Germinal center (tissue), 1 donor: ENCODE measurements at regions not wholly inside any gene's neighbourhood (a gene's known extent, or its start where the extent isn't known, plus 50 kb on each side); places are given as distances from the start of the nearest gene placed in this dataset.
"Not testable (repeated sequence)": the region's sequence is repeated elsewhere in the genome, so short reads cannot be mapped to it uniquely, and the experiment has no call there.

ENCODE experiments used
- DNase-seq: peaks from one replicate; pipeline ENCODE4 v3.0.0; 2012; ENCODE audit warnings: mixed read lengths, low spot score

GRCh38 chr4:73348185-73348584, 55.9 kb upstream of the ALB start:
- no peak for DNase-seq

DNA sequence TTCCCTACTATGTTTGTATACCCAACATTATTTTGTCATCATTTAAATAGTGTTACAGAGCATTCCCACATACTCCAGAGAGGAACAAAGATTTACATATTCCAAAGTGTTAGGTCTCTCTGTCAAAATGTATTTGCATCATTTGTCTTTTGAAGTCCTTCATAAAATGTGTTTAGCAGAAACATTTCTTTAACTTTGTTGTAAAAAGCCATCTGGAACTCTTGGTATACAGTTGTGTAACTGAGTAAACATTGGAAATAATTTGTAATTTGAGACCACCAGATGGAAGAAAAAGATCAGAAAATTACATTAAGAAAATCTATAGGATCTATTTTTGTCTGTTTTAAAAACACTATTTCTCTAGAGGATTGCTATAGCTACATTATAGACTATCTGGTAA, 56.6 kb upstream of the ALB start:
- DNase-seq, result no peak

DNA sequence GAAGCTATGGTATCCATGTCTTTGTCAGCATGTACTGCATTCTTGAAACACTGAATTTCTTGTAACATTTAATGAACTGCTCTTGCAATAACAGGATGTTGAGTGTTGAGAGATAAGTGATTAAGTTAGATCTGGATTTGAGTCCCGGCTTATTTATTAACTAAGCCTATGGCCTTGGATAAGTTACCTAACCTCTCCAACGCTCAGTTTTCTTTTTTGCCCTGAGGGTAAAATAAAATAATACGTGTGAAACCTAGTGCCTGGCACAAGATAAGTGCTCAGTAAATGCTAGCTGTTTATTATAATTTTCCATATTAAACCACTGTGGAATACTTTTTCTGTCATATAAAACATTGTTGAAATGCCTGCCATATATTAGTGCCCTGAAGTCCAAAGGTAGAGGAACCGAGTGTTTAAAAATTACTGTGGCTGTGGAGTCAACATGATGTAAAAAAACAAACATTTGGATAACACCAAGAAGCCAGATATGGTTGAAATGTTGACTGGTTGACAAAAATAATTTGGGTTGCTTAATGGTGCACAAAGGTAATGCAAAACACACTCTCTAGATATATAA, 58.6 kb upstream of the ALB start:
- DNase-seq, result no peak

GRCh38 chr4:73344106-73344505, 60.0 kb upstream of the ALB start:
- DNase-seq, result no peak

DNA sequence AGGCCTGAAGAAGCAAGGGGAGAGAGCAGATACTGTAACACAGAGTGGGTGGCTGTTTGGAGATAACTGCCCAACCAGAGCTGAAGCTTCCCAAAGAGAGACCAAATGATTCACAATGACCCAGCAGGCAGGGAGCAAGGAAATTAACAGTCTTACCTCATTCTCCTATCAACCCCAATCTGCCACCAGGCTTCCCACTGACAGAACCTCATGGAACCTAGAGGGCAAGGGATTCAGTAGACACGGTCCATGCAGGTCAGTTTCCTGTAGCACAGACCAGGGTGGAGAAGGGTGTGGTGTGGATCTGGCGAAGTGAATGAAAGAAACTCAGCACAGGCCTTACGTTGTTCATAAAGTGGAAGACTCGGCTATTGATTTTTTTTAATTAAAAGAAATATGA, 60.7 kb upstream of the ALB start:
- no peak for DNase-seq

DNA sequence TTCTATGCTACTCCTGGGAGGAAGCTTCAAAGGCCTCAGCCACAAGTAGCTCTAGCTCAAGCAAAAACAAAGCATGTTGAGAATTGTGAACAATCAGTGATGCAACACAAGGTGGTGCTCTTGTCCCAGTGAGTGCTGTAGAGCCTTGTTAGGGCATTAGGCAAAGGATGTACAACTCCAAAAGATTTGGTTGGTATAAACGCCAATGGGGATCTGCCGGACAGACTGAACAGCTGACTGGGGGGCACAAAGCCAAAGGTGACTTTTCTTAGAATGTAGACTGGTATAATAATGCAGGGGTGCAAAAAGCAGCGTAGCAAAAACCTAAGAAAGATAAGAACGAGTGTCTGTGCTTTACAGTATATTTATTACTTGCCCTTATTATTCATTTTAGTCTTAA, 62.6 kb upstream of the ALB start:
- peak; percentile 6 for DNase-seq

GRCh38 chr4:73340917-73341316, 63.2 kb upstream of the ALB start:
- no peak for DNase-seq

- DNase-seq, result no peak
Measured at GRCh38 chr4:73335679-73336078, 68.4 kb upstream of the ALB start.

DNA sequence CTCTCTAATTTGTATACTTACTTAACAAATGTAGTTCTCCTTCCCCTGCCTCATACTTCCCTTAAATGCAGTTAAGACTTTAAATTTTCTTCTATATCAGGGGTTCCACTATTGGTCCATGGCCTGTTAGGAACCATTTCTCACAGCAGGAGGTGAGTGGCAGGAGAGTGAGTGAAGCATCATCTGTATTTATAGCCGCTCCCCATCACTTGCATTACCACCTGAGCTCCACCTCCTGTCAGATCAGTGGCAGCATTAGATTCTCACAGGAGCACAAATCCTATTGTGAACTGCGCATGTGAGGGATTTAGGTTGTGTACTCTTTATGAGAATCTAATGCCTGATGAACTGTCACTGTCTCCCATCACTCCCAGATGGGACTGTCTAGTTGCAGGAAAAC, 72.1 kb upstream of the ALB start:
- DNase-seq, result not testable (repeated sequence)

DNA sequence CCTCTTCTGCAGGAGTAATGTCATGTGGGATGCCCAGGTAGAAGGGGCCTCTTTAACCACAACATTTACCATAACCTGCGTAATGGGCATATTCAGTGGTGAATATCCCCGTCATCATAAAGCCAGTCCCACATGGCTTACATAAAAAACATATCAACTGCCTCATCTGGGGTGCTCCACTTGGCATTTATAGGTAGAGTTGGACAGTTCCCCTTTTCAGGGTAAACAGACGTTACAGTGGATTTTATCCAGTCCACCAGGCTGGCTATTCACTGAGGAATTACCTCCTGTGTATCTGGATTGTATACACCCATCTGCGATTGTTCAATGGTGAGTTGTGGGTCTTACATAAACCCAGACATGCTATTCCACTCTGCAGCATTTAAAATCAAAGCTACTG, 70.7 kb upstream of the ANKRD17 start:
- DNase-seq, result no peak

DNA sequence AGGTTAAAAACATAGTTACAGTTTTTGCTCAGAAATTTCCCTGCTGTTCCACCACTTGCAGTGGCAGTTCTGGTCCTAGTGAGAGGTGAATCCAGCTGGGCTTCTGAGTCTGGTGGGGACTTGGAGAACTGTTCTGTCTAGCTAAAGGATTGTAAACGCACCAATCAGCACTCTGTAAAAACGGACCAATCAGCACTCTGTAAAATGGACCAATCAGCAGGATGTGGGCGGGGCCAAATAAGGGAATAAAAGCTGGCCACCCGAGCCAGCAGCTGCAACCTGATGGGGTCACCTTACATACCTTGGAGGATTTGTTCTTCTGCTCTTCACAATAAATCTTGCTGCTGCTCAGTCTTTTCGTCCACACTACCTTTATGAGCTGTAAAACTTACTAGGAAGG, 67.2 kb upstream of the ANKRD17 start:
- DNase-seq, result not testable (repeated sequence)

- no peak for DNase-seq
Measured at GRCh38 chr4:73317092-73317491, 58.5 kb upstream of the ANKRD17 start.

GRCh38 chr4:73315091-73315490, 56.5 kb upstream of the ANKRD17 start:
- no peak for DNase-seq

DNA sequence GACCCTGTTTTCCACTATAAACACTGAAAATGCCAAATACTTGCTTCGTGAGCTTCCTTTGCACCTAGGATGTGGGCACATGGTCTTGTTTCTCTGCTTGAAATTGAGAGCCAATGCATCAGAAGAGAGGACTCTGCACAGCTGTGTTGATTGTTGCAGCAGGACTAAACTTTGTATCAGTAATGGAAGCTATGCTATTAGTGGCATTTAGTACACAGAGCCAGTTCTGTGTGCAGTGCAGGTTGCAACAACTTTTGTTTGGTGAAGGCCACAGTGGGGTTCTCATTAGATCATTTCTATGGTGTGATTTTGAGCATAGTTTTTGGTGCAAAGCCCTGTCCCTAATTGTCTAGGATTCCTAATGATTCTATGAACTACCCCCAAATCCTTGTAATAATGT, 54.4 kb upstream of the ANKRD17 start:
- no peak for DNase-seq

GRCh38 chr4:73311428-73311827, 52.8 kb upstream of the ANKRD17 start:
- no peak for DNase-seq

- DNase-seq, result no peak
Measured at GRCh38 chr4:73309211-73309610, 50.6 kb upstream of the ANKRD17 start.
